GM18499 (cell line): ENCODE measurements at regions not wholly inside any gene's neighbourhood (a gene's known extent, or its start where the extent isn't known, plus 50 kb on each side); places are given as distances from the start of the nearest gene placed in this dataset.
"Not testable (repeated sequence)": the region's sequence is repeated elsewhere in the genome, so short reads cannot be mapped to it uniquely, and the experiment has no call there.

Experiments used
- ATAC-seq: cut with Tn5 transposase; IDR thresholded peaks from one replicate; pipeline ENCODE4 v1.9.1; 2021; ENCODE audit warnings: moderate number of reproducible peaks; ENCODE audit not compliant: insufficient read depth, unreplicated experiment

GRCh38 chr4:170854097-170854496 is 764.3 kb upstream of the AADAT start:
- ATAC-seq = no peak

- peak; percentile 55 for ATAC-seq
Measured at GRCh38 chr4:170853422-170854021, 763.8 kb upstream of the AADAT start.

DNA sequence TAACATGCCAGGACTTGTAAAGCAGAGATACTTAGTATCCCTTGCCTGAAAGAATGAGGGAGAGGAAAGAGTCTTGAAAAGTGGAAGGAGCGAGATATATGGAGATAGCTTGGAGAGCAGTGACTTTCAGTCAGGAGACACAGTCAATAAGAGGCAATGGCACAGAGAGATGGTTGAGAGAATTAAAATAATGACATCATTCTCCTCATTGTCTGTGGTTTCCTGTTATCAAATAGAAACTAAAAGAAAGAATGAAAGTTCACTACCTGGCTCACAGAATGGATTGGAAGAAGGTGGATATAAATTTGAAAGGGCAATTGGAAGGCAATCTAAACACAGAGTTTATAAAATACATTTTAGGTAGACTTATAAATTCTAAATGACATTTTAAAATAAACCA is 760.2 kb upstream of the AADAT start:
- peak; percentile 74 for ATAC-seq

DNA sequence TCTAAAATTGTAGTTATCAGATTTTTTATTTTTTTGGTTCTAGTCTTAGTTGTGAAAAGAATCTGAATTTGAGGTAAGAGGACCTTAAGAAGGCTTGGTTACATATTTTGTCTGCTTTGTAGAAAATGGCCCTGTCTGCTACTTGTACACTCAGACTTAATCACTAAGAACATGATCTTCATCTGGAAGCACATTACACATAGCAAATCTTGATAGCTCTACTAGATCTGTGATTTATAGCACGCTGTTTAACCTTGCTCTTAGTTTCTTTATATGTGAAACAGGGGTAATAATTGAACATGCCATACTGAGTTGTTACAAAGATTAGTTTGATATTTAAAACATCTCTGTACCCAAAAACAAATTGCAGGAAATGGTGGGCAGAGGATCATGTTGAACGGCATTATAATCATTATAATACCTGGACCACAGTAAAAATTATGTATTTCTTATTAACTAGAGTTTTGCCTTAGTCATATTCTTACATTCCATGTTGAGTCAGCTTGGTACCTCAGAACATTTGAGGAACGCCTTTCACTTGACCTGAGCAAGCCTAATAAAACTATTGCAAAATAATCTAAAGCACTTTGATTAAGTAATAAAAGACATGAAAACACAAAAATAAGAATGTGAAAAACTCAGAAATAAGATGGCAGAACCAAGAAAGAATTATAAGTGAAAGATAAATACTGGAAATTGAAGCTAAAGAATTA is 738.0 kb upstream of the AADAT start:
- ATAC-seq = no peak

GRCh38 chr4:170818786-170819185 is 729.0 kb upstream of the AADAT start:
- ATAC-seq = no peak

DNA sequence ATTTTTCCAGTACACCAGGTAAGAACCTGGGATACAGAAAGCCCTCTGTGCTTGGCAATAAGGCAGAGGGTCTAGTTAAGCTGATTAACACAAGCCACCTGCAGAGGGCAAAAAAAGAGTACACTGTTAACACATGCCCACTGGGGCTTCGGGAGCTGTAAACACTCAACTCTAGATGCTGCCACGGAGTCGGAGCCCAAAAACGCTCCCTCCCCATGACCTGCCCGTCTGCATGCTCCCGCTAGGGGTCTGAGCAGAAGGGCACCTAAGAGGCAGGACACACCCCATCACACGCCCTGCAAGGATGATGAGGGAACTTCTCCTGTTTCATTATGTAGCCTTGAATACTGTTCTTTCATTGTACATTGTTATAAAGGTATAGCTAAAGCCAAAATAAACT is 715.6 kb upstream of the AADAT start:
- no peak for ATAC-seq

GRCh38 chr4:170804930-170805329 is 715.2 kb upstream of the AADAT start:
- ATAC-seq = no peak

- ATAC-seq = no peak
Measured at GRCh38 chr4:170803492-170803891, 713.7 kb upstream of the AADAT start.

DNA sequence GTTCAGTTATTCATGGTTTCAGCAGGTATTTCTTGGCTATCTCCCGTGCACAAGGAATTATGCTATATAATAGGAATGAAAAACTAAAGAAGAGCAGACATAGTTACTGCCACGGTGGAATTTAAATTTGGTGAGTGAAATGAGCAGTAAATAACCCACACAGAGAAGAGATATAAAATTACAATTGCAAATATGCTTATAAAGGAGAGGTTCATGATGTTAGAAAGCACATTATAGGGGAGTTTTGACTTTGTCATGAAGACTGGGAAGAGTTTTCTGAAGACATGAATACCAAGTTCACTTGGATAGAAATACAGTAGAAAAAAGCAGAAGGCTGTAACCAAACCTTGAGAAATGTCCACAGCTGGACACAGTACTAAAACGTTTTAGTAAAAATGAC is 712.0 kb upstream of the AADAT start:
- no peak for ATAC-seq

GRCh38 chr4:170794525-170794924 is 704.8 kb upstream of the AADAT start:
- no peak for ATAC-seq

DNA sequence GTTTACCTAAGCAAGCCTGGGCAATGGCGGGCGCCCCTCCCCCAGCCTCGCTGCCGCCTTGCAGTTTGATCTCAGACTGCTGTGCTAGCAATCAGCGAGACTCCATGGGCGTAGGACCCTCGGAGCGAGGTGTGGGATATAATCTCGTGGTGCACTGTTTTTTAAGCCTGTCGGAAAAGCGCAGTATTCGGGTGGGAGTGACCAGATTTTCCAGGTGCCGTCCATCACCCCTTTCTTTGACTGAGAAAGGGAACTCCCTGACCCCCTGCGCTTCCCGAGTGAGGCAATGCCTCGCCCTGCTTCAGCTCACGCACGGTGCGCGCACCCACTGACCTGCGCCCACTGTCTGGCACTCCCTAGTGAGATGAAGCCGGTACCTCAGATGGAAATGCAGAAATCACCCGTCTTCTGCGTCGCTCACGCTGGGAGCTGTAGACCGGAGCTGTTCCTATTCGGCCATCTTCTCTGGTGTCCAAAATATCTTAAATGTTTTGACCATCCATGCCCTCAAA is 698.8 kb upstream of the AADAT start:
- ATAC-seq = not testable (repeated sequence)

- ATAC-seq = no peak
Measured at GRCh38 chr4:170777663-170778062, 687.9 kb upstream of the AADAT start.

DNA sequence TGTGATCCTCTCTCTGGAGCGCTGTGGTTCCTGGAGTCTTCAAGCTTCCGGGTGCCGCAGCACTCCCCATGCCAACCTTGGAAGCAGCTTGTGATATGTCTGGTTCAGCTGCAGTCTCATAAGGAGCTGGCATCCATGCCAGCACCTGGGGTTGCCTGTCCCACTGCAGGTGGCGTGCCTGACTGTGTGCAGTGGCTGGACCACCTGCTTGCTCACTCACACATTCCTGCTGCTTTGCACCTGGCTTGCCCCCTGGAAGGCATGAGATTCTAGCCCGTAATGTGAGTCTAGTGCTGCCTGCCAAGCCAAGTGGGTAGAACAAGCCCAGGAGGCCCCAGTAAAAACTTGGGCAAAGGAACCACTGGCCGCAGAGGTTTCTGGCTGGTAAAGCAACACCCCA is 687.2 kb upstream of the AADAT start:
- no peak for ATAC-seq

GRCh38 chr4:170775851-170776250 is 686.1 kb upstream of the AADAT start:
- no peak for ATAC-seq

DNA sequence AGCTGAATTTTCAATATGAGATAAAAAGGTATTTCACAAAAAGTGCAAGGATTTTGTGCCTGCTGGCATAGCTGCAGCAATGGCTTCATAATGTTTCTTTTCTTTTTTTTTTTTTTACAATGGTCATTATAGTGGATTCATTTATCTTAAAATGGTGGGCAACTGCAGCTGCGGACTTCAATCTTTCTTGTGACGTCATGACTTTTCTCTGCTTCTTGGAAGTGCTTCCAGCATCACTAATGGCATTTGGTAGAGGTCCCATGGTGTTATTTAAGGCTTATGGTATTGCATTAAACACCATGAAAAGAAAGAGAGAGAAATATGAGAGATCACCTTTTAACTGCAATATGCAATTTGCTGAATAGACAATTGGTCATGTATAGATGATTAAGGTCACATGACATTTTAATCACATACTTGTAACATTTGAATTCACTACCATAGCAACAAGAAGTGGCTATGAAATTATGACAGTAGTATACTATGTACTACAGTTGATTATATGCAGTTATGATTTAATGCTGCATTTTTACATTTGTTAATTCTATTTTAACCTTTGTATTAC is 684.0 kb upstream of the AADAT start:
- no peak for ATAC-seq

DNA sequence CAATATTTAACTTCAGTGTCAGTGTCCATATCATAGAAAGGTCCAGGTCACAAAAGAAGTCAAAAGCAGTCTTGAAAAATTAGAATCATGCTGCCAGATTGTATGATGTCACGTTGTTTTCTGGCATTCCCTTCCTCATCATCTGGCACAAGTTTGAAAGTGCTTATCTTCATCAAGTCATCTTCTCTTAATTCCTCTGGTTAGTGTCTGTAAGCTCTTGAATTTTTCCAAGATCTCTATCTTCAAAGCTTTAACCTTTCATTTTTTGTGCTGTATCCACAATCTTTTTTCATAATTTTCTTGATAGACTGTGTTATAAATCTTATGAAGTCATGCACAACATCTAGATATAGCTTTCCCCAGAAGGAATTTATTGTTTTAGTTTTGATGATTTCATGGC is 682.7 kb upstream of the AADAT start:
- no peak for ATAC-seq

GRCh38 chr4:170770664-170771063 is 680.9 kb upstream of the AADAT start:
- no peak for ATAC-seq

DNA sequence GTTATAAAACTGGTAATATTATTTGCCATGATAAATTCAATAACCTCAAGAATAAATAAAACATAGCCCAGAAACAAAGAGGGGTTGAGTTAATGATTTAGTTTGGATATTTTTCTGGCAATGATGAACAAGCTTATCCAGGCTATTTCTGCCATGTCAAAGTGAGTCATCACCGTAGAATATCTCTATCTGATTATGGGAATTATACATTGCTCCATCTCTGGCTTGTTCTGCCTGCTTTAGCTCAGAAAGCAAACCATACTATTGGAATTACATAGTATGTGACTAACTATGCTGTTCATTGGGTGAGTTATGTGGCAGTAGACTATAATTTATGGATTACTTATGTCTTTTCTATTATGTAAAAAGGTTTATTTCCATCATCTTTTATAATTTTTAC is 680.1 kb upstream of the AADAT start:
- ATAC-seq = no peak

DNA sequence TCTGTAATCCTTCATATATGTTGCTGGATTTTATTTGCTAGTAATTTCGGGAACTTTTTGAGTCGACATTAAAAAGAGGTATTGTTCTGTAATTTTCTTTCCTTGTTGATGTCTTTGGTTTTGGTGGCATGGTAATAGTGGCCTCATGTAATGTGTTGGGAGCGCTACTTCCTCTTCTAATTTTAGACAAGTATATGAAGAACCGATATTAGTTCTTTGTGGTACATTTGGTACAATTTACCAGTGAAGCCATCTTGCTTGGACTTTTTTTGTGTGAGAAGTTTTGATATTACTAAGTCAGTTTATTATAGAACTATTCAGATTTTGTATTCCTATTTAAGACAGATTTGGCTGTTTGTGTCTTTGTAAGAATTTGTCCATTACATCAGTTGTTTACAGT is 669.2 kb upstream of the AADAT start:
- no peak for ATAC-seq

DNA sequence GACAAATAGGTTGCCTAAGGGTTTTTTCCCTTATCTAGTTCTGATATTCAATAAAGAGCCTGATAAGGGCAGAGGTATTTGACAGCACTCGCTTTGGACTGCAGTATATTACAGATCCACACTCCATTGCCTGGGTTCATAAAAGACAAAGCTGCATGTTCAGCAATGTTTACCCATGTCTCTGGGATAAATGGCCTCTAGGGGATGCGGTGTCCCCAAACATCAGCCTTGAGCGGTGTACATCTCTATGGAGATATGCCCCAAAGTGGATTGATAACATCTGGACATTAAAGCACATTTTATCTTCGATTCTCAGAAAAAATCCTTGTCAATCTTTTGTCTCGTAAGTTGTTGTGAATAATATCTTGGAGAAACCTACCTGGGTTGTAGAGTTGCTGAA is 660.8 kb upstream of the AADAT start:
- ATAC-seq = no peak

GRCh38 chr4:170748975-170749374 is 659.2 kb upstream of the AADAT start:
- ATAC-seq = no peak

- no peak for ATAC-seq
Measured at GRCh38 chr4:170743633-170744032, 653.9 kb upstream of the AADAT start.
